ENCODE measurements at regions not wholly inside any gene's neighbourhood (a gene's known extent, or its start where the extent isn't known, plus 50 kb on each side); places are given as distances from the start of the nearest gene placed in this dataset.

DNA sequence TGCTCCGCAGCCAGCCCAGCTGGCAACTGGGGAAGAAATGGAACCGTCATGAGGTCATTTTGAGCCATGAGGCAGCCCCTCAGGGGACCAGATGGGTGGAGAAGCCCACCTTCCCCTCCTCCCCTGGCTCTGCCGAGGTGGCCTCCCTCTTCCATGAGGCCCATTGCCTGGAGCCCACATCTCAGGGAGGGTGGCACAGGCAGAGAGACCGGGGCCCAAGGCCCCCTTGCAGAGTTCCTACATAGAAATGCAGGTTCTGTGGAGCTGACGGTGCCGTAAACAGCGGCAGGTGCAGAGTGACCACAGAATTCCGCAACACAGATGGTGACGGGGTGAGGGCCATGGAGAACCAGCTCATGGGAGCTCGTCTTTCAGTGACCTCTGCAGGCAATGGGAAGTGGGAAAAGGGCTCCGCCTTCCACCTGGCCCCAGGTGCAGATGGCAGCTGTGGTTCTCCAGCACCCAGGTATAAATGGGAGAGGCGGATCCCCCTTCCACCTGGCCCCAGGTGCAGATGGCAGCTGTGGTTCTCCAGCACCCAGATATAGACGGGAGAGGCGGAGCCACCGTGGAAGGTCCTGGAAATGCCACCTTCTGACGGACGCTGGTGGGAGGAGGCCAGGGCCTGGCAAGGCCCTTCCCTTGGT, 765.4 kb downstream of the BRD1 start:
- TF ChIP-seq TAF1 (IDR thresholded peaks at IDR 0.05; ENCODE audit: low read depth, low read length), result no peak
- TF ChIP-seq POLR2A (IDR thresholded peaks at IDR 0.05; ENCODE audit: low read depth, low read length), result no peak

All from GM12891 (cell line).